Liver (tissue), 3 donors: ENCODE measurements at regions not wholly inside any gene's neighbourhood (a gene's known extent, or its start where the extent isn't known, plus 50 kb on each side); places are given as distances from the start of the nearest gene placed in this dataset.

Source experiments
- MAX ChIP-seq: IDR thresholded peaks from 2 replicates; pipeline ENCODE4 v1.6.1; 2016; ENCODE audit warnings: antibody characterized with exemption
- REST ChIP-seq: IDR thresholded peaks from 2 replicates; pipeline ENCODE4 v1.6.1; 2016; ENCODE audit warnings: antibody characterized with exemption, mild to moderate bottlenecking
- TF ChIP-seq, protein P1 (sequence below): fragments of 150-350 bp; IDR thresholded peaks from 2 replicates; pipeline ENCODE4 v1.5.1; 2017; ENCODE audit warnings: improper control_type of control experiment, low read depth, low read length; ENCODE audit not compliant: missing input control
- TF ChIP-seq, protein P2 (sequence below): IDR thresholded peaks from 2 replicates; pipeline ENCODE4 v1.6.1; 2016; ENCODE audit warnings: antibody characterized with exemption
- donor health status: healthy.
- donor health status: healthy.

DNA sequence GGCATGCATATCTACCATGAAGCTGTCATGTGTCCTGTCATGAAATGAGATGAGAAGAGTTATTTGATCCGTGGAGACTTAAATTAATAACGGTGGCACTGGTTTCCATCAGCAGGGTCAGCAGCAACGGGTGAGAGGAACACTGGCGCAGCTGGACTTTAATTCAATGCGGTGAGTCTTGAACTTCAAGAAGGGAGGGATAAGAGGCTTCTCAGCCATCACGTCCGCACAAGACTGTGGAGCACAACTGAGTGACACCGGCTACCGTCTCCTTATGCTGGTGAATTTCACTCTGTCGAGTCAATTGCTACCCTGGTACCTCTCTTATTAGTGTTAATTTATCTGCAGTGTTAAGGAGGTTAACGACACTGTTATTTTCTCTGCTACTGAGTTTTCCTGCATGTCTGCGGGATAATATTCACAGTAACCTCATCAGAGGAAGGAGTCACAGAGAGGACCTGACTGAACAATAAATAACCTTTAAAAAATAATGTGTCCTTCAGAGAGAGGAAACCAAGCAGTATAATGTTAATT, 236.8 kb downstream of the EPHA4 start:
- TF ChIP-seq, protein P1, sequence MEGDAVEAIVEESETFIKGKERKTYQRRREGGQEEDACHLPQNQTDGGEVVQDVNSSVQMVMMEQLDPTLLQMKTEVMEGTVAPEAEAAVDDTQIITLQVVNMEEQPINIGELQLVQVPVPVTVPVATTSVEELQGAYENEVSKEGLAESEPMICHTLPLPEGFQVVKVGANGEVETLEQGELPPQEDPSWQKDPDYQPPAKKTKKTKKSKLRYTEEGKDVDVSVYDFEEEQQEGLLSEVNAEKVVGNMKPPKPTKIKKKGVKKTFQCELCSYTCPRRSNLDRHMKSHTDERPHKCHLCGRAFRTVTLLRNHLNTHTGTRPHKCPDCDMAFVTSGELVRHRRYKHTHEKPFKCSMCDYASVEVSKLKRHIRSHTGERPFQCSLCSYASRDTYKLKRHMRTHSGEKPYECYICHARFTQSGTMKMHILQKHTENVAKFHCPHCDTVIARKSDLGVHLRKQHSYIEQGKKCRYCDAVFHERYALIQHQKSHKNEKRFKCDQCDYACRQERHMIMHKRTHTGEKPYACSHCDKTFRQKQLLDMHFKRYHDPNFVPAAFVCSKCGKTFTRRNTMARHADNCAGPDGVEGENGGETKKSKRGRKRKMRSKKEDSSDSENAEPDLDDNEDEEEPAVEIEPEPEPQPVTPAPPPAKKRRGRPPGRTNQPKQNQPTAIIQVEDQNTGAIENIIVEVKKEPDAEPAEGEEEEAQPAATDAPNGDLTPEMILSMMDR: no peak
- TF ChIP-seq, protein P2, sequence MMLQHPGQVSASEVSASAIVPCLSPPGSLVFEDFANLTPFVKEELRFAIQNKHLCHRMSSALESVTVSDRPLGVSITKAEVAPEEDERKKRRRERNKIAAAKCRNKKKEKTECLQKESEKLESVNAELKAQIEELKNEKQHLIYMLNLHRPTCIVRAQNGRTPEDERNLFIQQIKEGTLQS: no peak
- no peak for TF ChIP-seq REST
- TF ChIP-seq MAX: no peak
